ENCODE measurements at regions not wholly inside any gene's neighbourhood (a gene's known extent, or its start where the extent isn't known, plus 50 kb on each side); places are given as distances from the start of the nearest gene placed in this dataset.

DNA sequence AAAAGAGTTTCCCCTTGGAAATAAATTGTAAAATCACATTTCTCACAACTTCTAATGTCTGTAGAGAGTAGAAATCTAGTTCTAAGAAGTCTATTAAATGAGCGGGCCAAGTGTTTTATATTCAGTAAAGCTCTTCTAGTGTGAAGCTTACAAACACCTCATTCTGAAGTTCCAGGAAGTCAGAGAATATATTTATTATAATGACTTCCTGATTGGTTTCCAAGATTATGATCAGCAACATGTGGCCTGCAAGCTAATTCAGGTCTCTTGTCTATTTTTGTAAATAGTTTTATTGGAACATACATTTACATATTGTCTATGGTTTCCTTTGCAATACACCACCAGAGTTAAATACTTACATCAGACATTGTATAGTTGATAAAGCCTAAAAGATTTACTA lies 603.9 kb downstream of the AMY1C start:
- Histone ChIP-seq H3K9ac (ENCODE audit: insufficient read depth, low read depth, low read length) (no peak overlapping the region), H3K27ac (ENCODE audit: extremely low read length, insufficient read depth, low read length) (no peak overlapping the region), H4K20me1 (ENCODE audit: insufficient read depth, low read length) (no peaks in the 10 kb centered on the region), H3K4me1 (ENCODE audit: insufficient read depth, low read length) (no peaks in the 10 kb centered on the region), H3K79me2 (ENCODE audit: insufficient read depth, low read length) (no peaks in the 10 kb centered on the region), H3K27me3 (ENCODE audit: control insufficient read depth in 1 of 2, insufficient read depth in 2 of 2, low read length in 2 of 2) (no peaks in the 10 kb centered on the region), H3K4me3 (replicated peaks in 1 of 3; ENCODE audit: insufficient read depth in 1 of 3, low read depth in 2 of 3, low read length in 3 of 3) (no peak overlapping the region), H2AFZ (ENCODE audit: low read length) (no peak overlapping the region), H3K9me3 (ENCODE audit: low read length) (peaks cover 12% of the 10 kb centered on the region), H3K36me3 (replicated peaks in 1 of 2; ENCODE audit: control insufficient read depth in 1 of 2, insufficient read depth in 2 of 2, low read length in 2 of 2) (no peaks in the 10 kb centered on the region), H3K4me2 (ENCODE audit: low read depth, low read length) (no peak overlapping the region)
- no TSS peak for BruUV-seq (replicated peaks)
- TF ChIP-seq TMF1 (CRISPR knock-in tag; IDR thresholded peaks at IDR 0.05; ENCODE audit: low read depth): no peak
- DNase-seq (ENCODE audit: low spot score) (no peak), FAIRE-seq (no peak), ATAC-seq (no peak)
- 100% methylated on average over 1 of the region's 1 CpG for WGBS (ENCODE audit: low lambda C conversion rate)
- in situ Hi-C loops (cut with HindIII; ENCODE audit: extremely low pct_ligation_motif_present, low pct_unique_long_range_greater_than_20kb) (no loop called here), intact Hi-C loops (cut with micrococcal nuclease; ENCODE audit: unreplicated experiment) (no loop called here)
- CTCF ChIA-PET (ENCODE audit: low intra/inter-chr PET ratio, low total read pairs): no interaction called here
- POLR2A ChIA-PET: no interaction called here

DNA sequence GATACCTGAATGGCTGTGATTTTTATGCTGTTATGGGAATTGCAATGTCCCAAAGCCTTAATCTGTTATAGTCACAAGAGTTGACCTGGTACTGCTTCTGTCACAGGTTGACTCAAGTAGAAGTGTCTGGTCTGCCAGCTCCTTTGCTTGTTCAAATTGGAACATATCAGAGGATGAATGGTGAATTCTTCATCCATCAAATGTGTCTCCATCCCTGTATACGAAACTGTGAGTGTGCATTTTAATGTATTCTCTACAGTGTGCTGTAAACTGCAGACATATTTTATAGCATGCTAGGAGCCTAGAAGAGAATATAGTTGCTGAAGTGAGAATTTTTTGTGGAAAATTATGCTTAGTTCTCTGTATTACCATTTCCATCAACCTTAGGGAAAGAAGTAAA lies 608.4 kb downstream of the AMY1C start:
- no peak overlapping the region for H2AFZ ChIP-seq (ENCODE audit: low read length)
- H3K4me2 ChIP-seq (ENCODE audit: low read depth, low read length): no peak overlapping the region
- FAIRE-seq: no peak
- H3K36me3 ChIP-seq (replicated peaks in 1 of 2; ENCODE audit: control insufficient read depth in 1 of 2, insufficient read depth in 2 of 2, low read length in 2 of 2): no peaks in the 10 kb centered on the region
- H3K79me2 ChIP-seq (ENCODE audit: insufficient read depth, low read length): no peaks in the 10 kb centered on the region
- BruUV-seq (replicated peaks): no TSS peak
- DNase-seq (ENCODE audit: low spot score): no peak
- intact Hi-C loops (cut with micrococcal nuclease; ENCODE audit: unreplicated experiment): no loop called here
- 32% methylated on average over 1 of the region's 1 CpG for WGBS (ENCODE audit: low lambda C conversion rate)
- H3K9me3 ChIP-seq (ENCODE audit: low read length): peaks cover 22% of the 10 kb centered on the region
- TF ChIP-seq ZNF253 (CRISPR knock-in tag; IDR thresholded peaks at IDR 0.05; ENCODE audit: borderline replicate concordance) (no peak), GPN1 (CRISPR knock-in tag; IDR thresholded peaks at IDR 0.05; ENCODE audit: borderline replicate concordance) (no peak), ZNF749 (CRISPR knock-in tag; IDR thresholded peaks at IDR 0.05; ENCODE audit: borderline replicate concordance) (no peak), RORA (CRISPR knock-in tag; IDR thresholded peaks at IDR 0.05) (no peak), ARNT2 (CRISPR knock-in tag; IDR thresholded peaks at IDR 0.05; ENCODE audit: low read depth) (no peak), ZFP90 (CRISPR knock-in tag; IDR thresholded peaks at IDR 0.05; ENCODE audit: borderline replicate concordance) (no peak), MZF1 (CRISPR knock-in tag; IDR thresholded peaks at IDR 0.05; ENCODE audit: borderline replicate concordance) (no peak), DR1 (CRISPR knock-in tag; IDR thresholded peaks at IDR 0.05) (no peak), ZNF468 (CRISPR knock-in tag; IDR thresholded peaks at IDR 0.05) (no peak), TEAD2 (CRISPR knock-in tag; IDR thresholded peaks at IDR 0.05) (no peak), ZNF256 (CRISPR knock-in tag; conservative IDR thresholded peaks at IDR 0.05) (no peak), IRF2 (CRISPR knock-in tag; IDR thresholded peaks at IDR 0.05) (no peak), HMG20A (CRISPR knock-in tag; IDR thresholded peaks at IDR 0.05; ENCODE audit: borderline replicate concordance) (no peak)
- H3K9ac ChIP-seq (ENCODE audit: insufficient read depth, low read depth, low read length): no peak overlapping the region
- no peak for ATAC-seq
- no peak overlapping the region for H3K27ac ChIP-seq (ENCODE audit: extremely low read length, insufficient read depth, low read length)
- in situ Hi-C loops (cut with HindIII; ENCODE audit: extremely low pct_ligation_motif_present, low pct_unique_long_range_greater_than_20kb): no loop called here
- no peaks in the 10 kb centered on the region for H4K20me1 ChIP-seq (ENCODE audit: insufficient read depth, low read length)
- no peaks in the 10 kb centered on the region for H3K27me3 ChIP-seq (ENCODE audit: control insufficient read depth in 1 of 2, insufficient read depth in 2 of 2, low read length in 2 of 2)
- H3K4me1 ChIP-seq (ENCODE audit: insufficient read depth, low read length): no peaks in the 10 kb centered on the region
- POLR2A ChIA-PET: no interaction called here
- CTCF ChIA-PET (ENCODE audit: low intra/inter-chr PET ratio, low total read pairs): no interaction called here
- no peak overlapping the region for H3K4me3 ChIP-seq (replicated peaks in 1 of 3; ENCODE audit: insufficient read depth in 1 of 3, low read depth in 2 of 3, low read length in 3 of 3)
